D341Med (cell line): ENCODE measurements at regions not wholly inside any gene's neighbourhood (a gene's known extent, or its start where the extent isn't known, plus 50 kb on each side); places are given as distances from the start of the nearest gene placed in this dataset.
A peak's percentile ranks its signal among the peaks of the same experiment; 100 is the strongest.

Experiments
- DNase-seq: peaks from one replicate; pipeline ENCODE4 v3.0.0; 2012; ENCODE audit warnings: low spot score

- DNase-seq, result no peak
These were observed 288.1 kb upstream of the GPC6 start for GRCh38 chr13:92938486-92939020.

- DNase-seq, result no peak
These were observed 285.4 kb upstream of the GPC6 start for GRCh38 chr13:92941167-92941566.

GRCh38 chr13:92947770-92948434 is 278.7 kb upstream of the GPC6 start:
- no peak for DNase-seq

GRCh38 chr13:92950771-92951170 is 275.8 kb upstream of the GPC6 start:
- DNase-seq, result no peak

- no peak for DNase-seq
These were observed 275.2 kb upstream of the GPC6 start for GRCh38 chr13:92951273-92951890.

GRCh38 chr13:92952161-92952560 is 274.4 kb upstream of the GPC6 start:
- DNase-seq, result no peak

- DNase-seq, result no peak
These were observed 271.9 kb upstream of the GPC6 start for GRCh38 chr13:92954746-92955145.

GRCh38 chr13:92959790-92960189 is 266.8 kb upstream of the GPC6 start:
- DNase-seq, result no peak

GRCh38 chr13:92963029-92963428 is 263.6 kb upstream of the GPC6 start:
- no peak for DNase-seq

GRCh38 chr13:92966341-92966740 is 260.3 kb upstream of the GPC6 start:
- DNase-seq, result no peak

- DNase-seq, result no peak
These were observed 259.7 kb upstream of the GPC6 start for GRCh38 chr13:92966900-92967299.

- peak; percentile 31 for DNase-seq
These were observed 258.7 kb upstream of the GPC6 start for GRCh38 chr13:92967923-92968322.

- DNase-seq, result no peak
These were observed 253.9 kb upstream of the GPC6 start for GRCh38 chr13:92972751-92973150.

GRCh38 chr13:92974905-92975429 is 251.6 kb upstream of the GPC6 start:
- no peak for DNase-seq

GRCh38 chr13:92976657-92977056 is 249.9 kb upstream of the GPC6 start:
- DNase-seq, result no peak

- DNase-seq, result no peak
These were observed 242.5 kb upstream of the GPC6 start for GRCh38 chr13:92984151-92984550.

- DNase-seq, result no peak
These were observed 237.3 kb upstream of the GPC6 start for GRCh38 chr13:92989301-92989700.

GRCh38 chr13:92991692-92992091 is 234.9 kb upstream of the GPC6 start:
- no peak for DNase-seq

GRCh38 chr13:92994056-92994455 is 232.6 kb upstream of the GPC6 start:
- no peak for DNase-seq

- no peak for DNase-seq
These were observed 224.6 kb upstream of the GPC6 start for GRCh38 chr13:93001866-93002461.

GRCh38 chr13:93003531-93003930 is 223.1 kb upstream of the GPC6 start:
- no peak for DNase-seq

GRCh38 chr13:93004919-93005318 is 221.7 kb upstream of the GPC6 start:
- no peak for DNase-seq

- no peak for DNase-seq
These were observed 218.7 kb upstream of the GPC6 start for GRCh38 chr13:93007928-93008327.
